HG03064 (cell line): ENCODE measurements at regions not wholly inside any gene's neighbourhood (a gene's known extent, or its start where the extent isn't known, plus 50 kb on each side); places are given as distances from the start of the nearest gene placed in this dataset.

ENCODE experiments used
- ATAC-seq: cut with Tn5 transposase; IDR thresholded peaks from one replicate; pipeline ENCODE4 v1.9.1; 2021; ENCODE audit warnings: low read depth; ENCODE audit not compliant: unreplicated experiment

DNA sequence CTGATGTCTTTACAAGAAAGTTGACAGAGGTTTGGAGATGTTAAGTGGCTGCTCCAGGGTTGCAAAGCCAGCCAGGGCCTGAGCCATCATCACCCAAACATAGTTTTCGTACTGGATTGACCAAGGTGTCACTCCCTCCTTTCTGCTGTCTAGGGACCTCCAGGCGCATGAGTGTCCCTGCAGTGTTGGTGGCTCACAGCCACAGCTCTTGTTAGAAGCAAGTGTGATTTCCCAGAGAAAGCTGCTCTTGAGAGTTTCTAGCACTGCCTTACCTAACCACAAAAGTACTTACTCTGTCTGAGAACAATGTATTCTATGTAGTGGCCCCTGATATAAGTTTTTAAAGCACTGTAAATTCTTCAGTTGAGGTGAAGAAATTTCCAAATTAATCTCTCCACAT, 144.1 kb downstream of the SOX2 start:
- ATAC-seq = no peak

DNA sequence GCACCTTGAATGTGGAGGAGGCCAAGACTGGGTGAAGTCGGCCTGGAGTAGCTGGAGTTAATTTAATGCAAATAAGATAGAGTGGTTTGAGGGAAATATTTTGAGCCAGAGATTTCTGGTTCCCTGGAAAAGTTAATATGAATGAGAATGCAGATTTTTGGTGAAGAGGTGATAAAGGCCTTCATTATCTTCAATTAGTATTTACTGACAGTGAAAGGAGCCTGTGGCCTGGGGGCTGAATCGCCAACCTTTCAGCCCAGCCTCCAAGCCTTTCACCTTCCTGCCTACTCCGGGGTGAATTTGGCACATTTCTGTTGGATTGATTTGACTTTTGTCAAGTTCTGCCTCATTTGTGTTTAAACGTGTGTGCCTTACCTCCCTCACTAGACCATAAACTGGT, 147.8 kb downstream of the SOX2 start:
- ATAC-seq = no peak

DNA sequence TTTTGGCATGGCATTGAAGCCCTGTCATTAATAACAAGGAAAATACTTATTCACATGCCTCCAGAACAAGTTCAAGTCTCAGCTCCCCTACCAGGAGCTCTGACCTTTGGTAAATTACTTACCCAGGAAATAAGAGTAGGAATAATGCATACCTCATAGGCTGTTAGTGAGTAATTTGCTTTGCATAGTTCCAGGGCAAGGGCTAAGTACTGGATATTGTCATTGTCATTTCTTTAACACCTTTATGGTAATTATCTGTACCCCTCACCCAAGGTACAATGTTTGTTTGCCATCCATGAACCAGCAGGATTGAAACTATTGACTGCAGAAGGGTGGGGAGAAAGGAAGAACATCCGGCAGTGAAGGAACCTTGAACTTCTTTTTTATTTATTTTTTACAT, 148.5 kb downstream of the SOX2 start:
- ATAC-seq = no peak

DNA sequence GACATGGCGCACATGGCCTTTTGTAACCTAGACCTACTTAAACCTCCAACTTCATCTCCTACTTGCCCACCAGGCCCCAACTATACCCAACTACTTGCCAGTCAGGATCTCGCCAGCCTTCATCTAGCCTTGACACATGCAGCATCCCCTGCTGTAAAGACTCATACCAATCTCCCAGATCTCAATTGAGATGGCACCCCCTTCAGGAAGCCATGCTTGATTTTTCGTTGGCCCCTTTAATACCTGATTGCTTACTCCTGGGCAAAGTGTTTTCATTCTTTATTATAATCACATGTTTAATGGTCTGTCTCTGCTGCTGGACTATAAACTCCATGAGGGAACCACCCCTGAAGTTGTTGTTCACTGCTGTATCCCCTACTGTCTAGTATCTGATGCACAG, 150.8 kb downstream of the SOX2 start:
- no peak for ATAC-seq

DNA sequence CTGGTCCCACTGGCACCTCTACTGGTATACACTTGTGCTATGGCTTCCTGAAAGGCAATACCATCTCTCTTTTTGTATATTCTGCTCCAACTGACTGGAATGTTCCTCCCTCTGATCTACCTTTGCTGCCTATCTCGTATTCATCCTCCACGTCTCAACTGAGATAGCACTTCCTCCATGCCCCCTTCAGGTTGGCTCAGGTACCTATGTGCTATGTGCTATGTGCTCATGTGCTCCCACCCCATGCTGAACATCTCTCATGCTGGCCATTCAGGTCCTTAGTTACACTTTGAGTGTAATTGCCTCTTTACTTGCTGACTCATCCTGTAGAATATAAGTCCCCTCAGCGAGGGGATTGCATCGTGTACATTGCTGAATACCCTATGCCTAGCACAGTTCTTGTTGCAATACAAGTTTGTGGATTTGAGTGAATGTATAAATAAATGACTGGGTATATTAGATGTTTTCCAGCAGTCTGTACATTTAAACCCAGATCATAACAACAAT, 156.9 kb downstream of the SOX2 start:
- ATAC-seq = no peak

DNA sequence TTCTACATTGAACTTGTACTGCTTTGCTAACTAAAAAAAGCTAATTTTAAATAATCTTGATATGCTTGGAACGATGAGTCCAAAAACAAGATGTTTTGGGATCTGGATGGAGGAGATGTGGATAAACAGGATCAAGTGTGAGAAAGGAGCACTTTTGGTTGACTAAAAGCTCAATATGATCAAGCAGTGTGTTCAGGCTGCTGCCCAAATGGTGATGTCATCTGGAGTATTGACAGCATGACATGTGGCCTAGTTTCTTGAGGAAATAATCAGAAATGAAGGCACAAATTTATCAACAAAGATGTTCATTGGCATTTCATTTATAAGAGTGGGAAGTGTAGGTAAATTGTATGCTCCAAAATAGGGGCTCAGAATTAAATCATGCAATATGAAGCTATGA, 161.2 kb downstream of the SOX2 start:
- no peak for ATAC-seq

DNA sequence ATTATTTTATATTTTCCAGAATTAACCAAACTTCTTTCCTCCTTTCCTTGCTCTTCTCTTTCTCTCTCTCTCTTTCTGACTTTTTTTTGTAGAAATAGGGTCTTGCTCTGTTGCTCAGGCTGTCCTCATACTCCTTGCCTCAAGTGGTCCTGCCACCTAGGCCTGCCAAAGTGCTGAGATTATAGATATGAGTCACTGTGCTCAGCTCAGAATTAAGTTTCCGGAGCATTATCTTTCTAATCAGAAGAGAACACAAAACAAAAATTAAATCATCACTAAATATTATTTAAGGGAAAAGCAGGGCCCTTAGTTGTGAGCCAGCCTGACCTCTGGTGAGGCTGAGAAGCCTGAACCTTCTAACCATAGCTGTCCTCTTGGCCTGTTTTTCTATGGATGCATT, 168.2 kb downstream of the SOX2 start:
- no peak for ATAC-seq

DNA sequence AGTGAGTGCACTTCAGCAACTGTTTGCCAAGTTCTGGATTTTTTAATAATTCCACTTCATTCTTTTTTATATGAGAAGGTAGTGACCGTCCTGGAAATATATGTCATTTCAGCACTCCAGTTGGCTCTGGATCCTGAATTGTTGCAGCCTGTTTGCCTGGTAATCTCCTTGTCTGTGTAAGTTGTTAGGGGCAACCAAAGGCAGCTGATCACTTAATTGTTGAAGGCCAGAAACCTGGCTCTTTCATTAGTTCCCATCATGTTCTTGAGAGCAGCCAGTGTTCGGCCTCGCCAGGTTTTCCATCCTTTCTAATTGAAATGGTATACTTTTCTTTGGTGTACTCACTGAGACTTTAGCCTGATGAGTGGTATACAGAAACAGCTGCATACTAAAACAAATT, 168.6 kb downstream of the SOX2 start:
- ATAC-seq = no peak

DNA sequence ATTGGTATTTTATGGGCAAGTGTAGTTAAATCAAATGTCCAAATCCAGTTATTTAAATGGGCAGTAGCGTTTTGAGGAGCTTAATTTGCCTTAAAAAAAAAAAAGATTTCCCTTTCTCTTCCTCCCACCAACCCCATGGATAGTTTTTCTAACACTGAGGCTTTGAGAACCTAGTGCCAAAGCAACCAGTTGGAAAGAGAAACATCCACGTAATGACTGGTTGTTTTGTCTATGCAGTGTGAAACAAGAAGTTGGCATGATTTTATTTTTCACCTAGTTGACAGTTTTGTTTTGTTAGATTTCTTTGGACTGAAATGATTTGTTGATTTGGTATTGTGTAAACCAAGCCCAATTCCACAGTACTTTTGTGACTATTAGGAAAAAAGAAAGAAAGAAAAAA, 170.0 kb downstream of the SOX2 start:
- no peak for ATAC-seq

DNA sequence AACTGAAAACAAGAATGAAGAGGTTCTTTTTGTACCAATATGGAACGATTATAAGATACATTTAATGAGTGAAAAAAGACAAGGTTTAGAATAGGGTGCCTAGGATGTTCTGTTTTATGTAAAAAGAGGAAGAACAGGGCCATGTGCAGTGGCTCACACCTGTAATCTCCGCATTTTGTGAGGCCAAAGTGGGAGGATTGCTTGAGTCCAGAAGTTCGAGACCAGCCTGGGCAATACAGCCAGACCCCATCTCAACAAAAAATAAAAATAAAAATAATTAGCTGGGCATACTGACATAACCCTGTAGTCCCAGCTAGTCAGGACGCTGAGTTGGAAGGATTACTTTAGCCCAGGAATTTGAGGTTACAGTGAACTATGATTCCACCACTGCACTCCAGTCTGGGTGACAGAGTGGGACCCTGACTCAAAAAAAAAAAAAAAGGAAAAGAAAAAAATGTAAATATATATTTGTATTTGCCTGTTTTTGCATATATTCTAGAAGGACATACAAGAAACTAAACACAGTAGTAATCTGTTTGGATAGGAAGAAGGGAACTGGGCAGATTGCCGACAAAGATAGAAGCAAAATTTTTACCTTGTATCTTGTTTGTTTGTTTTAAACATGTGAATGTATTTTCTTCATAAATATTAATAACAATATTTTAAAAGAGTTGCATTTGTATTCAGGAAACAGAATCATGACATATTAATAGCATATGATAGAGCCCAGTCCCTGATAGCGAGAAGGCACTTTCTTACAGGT, 174.3 kb downstream of the SOX2 start:
- no peak for ATAC-seq

DNA sequence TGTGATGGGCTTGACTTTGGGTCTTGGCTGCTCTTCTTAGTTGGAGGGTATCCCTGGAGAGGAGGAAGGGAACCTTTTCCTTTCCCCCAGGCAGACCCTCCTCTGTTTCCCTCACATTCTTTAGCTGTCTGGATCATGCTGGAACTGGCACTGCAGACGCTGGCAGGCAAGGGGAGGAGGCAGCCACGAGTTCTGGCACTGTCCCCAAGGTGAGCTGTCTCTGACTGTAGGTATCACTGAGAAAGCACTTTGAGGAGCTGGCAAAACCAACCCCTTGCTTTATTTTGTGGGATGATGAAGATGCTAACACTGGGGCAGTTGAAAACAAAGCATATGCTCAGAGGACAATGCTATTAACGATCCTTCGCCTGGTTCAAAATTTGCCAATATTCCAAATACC, 175.0 kb downstream of the SOX2 start:
- ATAC-seq = no peak

DNA sequence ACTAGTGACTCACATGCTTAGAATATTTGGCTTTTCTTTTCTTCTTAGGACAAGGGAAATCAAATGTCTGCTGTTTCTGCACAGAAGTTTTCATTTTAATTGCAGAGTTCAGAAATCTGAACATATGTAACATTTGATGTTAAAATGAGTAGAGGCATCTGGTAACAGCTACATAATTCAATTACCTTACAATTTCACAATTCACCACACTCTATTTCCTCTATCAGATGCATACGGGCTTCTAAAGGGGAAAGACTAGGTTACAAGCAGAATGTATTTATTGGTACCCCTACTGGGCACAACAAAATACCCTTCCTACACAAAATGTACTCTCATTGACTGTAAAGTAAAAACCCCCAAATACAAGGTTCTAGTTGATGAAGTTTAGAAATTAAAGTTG, 176.0 kb downstream of the SOX2 start:
- ATAC-seq = no peak

DNA sequence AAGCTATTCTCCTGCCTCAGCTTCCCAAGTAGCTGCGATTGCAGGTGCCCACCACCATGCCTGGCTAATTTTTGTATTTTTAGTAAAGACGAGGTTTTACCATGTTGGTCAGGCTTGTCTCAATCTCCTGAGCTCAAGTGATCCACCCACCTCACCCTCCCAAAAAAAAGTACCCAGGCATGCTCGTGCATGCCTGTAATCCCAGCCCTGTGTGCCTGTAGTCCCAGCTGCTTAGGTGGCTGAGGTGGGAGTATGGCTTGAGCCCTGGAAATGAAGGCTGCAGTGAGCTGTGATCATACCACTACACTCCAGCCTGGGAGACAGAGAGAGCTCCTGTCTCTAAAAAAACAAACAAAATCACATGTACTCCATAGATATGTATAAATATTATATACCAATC, 176.5 kb downstream of the SOX2 start:
- no peak for ATAC-seq

DNA sequence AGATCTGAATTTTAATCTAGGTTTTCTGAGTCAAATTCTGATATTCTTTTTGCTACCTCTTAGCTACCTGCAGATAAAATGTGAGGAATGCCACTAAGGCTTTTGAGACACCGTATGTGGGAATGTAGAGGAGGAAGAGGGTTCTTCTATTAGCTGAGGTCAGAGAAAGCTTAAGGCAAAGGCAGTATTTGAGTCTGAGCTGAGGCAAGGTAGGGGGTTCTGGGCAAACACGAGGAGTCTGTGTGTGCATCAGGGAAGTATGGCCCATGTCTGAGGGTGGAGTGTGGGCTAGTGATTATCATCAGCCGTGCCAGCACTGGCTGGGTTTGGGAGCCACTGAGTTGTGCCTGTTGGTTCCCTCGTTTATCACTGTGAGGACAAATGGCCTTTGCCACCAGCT, 181.1 kb downstream of the SOX2 start:
- no peak for ATAC-seq

DNA sequence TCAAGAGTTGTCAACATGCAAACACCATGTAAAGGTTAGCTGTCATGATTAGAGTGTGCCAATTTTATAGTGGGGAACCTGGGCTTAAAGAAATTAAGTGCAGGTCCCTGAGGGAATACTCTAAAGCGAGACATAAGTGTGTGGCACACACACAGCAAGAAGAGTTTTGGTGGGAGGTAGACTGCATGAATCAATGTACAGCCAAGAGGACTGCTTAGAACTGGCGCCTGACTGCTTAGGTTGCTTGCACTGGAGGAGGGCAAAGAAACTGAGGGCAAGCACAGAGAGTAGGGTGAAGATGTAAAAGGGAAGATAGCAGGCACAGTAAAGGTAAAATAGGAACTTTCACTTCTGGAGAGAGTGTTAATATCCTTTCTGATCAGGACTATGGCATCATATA, 184.9 kb downstream of the SOX2 start:
- no peak for ATAC-seq

DNA sequence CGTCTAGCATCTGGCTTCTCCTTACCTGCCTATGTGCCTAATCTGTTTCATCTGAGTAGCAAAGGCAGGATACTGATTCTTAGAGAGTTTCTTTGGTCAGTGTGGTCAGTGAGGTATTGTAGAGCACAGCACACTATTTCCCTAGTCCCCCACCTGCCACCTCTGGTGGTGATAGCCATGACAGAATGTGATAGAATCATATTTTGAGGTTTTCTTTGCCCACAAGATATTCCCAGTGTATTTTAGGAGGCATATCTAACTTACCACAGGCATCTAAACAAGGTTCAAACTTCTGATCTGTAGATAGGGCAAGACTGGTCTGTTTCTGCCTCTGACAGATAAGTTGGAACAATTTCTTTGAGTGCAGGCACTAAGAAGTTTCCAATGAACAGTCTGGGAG, 188.0 kb downstream of the SOX2 start:
- no peak for ATAC-seq

DNA sequence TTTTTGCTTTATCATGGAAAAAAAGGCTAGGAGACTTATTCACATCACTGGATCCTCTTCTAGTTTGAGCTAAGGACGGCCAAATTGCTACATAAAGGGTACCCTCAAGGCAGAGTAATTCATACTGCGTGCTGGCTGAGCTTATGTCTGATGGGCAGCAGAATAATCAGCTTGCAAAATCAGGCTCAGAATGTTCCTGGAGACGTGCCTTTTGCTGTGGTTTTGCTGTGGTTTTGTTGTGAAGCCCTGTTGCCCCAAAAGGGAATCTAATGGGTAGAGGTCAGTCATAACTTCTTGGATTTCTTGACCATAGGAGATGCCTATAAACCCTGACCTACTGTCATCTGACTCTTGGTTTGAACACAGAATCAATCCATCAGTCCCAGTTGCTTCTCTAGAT, 189.9 kb downstream of the SOX2 start:
- ATAC-seq = no peak

DNA sequence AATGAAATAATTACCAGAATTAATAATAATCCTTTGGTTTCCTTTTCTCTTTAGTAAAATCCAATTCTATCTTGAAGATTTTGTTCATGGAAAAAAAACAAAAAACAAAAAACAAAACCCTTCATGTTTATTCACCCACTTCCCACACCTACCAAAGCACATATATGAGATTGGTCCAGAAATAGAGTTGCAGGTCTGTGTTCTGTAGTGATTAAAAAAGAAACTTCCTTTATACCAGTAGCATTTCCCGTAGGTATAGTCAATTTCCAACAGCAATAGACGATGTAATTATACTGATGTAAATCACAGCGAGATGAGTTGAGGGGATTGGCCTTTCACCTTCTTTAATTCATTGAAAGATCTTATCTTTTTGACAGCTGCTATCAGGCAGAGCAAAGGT, 194.6 kb downstream of the SOX2 start:
- no peak for ATAC-seq

DNA sequence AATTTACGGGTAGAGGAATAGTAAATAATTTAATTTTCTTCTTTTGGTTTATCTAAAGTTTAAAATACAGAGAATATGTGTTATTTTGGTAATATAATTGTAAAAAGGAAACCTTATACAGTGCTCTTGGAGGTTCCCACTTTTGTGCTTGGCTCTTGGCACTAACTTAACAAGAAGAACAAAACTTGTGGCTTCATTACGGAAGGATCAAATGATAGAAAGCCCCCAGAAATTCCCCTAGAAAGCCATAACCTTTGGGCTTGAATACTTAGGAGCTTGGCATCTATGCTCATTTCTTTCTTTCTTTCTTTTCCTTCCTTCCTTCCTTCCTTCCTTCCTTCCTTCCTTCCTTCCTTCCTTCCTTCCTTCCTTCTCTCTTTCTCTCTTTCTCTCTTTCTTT, 197.5 kb downstream of the SOX2 start:
- ATAC-seq = no peak

DNA sequence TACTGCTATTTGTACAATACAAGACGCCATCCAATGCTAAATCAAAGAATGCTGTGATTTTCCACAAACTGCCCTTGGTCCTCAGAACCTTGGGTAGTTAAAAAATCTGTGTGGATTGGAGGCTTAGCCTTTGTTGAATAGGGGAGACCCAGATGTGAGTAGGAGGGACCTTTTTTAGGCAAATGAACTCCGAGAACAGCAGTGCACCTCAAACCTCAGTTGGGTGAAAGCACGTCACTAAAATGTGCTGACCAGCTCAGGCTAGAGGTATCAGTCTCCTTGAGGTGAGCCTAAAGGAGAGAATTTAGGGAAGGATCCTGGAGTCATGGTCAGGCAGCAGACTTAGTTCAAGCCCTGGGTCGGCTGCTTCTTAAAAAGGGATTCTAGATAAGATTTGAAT, 200.7 kb downstream of the SOX2 start:
- ATAC-seq = no peak

DNA sequence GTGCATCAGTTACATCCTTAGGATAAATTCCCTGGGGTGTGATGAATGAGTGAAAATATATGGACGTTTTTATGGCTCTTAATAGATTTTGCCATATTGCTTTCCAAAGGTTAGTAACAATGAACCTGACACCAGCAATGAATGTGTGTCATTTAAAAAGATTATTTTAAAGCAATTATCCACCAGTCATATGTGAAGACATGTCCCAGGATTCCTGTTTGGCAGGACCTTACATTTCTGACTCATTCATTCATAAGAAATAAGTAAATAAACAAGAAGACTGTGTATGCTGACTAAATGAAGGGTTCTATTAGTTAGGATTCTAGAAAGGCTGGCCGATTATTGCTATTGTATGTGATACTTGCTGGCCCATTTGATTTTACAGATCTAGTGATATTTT, 201.5 kb downstream of the SOX2 start:
- ATAC-seq = no peak

DNA sequence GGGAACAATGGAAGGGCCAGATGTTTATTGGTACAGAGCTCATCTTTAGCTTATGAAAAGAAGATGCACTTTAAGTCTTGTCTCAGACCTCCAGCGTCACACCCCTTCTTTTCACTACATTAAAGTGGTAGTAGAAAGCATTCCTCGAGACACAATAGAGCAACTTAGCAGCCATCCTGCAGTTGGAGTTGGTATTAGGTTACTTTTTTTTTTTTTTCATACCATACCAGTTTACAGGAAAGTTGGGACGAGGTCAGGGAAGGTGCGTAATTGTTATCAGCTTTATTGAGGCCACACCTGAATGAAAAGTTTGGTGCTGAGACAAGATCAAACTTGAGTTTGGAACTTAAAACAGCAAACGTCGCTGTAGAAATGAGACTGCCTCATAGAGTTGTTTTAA, 203.8 kb downstream of the SOX2 start:
- no peak for ATAC-seq

DNA sequence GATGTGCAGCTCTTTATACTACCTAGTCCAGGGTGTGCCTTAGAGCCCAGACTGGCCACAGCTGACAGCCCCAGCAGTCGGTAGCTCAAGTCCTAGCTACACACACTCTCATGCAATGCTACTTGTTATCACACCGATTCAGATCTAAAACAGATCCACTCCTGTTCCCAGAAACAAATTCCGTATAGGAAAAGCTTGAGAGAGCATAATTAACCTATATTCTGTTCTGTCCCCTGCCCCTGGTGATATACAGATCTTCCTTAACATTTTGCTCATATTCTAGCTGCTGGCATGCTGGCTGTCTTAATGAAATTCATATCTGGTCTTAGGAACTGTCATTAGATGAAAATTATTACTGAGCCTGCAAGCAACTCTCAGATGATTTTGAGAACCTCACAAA, 204.3 kb downstream of the SOX2 start:
- no peak for ATAC-seq
